IPS-18c (cell line): ENCODE measurements at regions not wholly inside any gene's neighbourhood (a gene's known extent, or its start where the extent isn't known, plus 50 kb on each side); places are given as distances from the start of the nearest gene placed in this dataset.

Experiments
- H3K4me3 ChIP-seq: 2 replicates; pipeline ENCODE4 v1.7.0; 2013; ENCODE audit warnings: low read depth, mild to moderate bottlenecking, low read length, moderate library complexity; ENCODE audit not compliant: insufficient read depth
- H3K9me3 ChIP-seq: one replicate; pipeline ENCODE4 v1.6.1; 2013; ENCODE audit warnings: mild to moderate bottlenecking, low read length, moderate library complexity; ENCODE audit not compliant: control insufficient read depth, insufficient read depth

DNA sequence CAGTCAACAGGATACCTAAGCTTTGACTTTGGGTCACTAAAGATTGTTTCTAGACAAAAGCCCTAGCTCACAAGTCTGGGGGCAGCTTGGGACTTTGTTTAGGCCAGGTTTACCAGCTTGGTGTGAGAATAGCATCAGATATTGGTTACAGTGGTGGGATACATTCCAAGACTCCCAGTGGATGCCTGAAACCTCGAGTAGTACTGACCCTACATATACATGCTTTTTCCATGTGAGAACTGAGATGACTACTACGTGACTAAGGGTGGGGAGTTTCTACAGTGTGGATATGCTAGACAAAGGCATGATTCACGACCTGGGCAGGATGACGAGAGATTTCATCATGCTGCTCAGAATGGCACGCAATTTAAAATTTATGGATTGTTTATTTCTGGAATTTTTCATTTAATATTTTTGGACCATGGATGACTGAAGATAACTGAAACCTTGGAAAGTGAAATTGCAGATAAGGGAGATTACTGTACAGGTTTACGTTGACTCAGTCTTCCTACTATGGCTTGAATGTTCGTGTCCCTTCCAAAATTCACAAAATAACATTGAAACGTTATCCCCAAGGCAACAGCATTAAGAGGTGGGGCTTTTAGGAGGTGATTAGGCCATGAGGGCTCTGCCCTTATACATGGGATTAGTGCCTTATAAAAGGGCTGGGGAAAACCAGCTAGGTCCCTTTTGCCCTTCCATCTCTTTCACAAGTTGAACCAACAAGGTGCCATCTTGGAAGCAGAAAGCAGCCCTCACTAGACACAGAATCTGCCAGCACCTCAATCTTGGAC, 50.2 kb upstream of the CTAGE1 start:
- Histone ChIP-seq H3K4me3 (no peak overlapping the region), H3K9me3 (no peaks in the 10 kb centered on the region)

DNA sequence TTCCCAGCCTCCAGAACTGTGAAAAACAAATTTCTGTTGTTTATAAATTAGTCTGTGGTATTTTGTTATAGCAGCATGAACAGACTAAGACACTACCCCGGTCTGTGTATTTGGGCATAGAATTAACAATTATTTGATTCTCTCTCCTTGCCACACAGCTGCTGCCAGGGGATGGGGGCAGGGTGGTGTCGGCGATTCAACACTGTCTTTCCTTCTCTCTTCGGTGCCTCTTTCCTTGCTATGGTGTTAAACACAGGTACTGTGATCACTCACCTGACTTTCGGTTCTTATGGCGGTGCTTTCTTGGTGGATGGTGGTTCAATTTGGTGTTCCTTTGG, 50.8 kb upstream of the CTAGE1 start:
- no peaks in the 10 kb centered on the region for H3K9me3 ChIP-seq
- H3K4me3 ChIP-seq, result no peak overlapping the region

DNA sequence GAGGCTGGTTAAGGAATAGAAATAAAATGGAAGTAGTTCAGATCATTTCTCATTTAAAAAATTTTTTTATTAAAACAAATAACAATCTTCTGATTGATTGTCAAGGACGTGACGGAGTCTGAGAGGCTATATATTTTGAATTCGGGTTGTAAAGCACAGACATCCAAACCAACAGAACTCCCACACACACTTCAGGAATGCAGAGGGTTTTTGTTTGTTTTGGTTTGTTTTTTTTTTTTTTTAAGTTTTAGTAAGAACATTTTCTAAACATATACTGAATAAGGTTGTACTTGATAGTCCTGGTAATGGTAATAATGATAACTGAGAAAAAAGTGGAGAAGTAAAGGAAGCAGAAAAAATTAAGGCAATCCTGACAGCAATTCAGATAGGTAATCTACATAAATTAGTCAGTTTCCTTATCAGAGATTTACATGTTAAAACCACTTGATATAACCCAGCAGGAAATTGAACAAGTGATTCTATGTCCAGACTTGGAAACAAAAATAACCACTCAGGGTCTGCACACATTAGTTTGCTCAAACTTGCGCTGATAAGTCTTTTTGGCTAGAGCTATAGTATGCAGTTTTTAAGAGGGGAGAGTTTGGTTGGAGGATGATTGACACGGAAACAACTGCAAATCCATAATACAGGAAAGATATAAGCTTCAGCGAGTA, 51.5 kb upstream of the CTAGE1 start:
- no peaks in the 10 kb centered on the region for H3K9me3 ChIP-seq
- no peak overlapping the region for H3K4me3 ChIP-seq

DNA sequence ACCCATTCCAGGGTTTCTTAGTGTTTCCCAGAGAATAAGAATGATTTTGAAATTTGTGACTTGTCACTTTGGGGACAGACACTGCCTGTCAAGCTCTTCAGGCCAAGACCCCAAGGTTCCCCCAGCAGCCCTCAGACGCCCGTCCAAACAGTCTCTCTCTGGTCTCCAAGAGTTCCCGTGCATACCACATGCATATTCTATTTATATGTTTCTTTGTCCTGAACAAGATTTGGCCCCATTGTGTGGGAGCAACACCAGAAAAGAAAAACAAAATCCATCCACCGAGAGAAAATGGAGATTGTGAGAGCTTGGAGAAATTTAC, 52.2 kb upstream of the CTAGE1 start:
- Histone ChIP-seq H3K4me3 (no peak overlapping the region), H3K9me3 (no peaks in the 10 kb centered on the region)

DNA sequence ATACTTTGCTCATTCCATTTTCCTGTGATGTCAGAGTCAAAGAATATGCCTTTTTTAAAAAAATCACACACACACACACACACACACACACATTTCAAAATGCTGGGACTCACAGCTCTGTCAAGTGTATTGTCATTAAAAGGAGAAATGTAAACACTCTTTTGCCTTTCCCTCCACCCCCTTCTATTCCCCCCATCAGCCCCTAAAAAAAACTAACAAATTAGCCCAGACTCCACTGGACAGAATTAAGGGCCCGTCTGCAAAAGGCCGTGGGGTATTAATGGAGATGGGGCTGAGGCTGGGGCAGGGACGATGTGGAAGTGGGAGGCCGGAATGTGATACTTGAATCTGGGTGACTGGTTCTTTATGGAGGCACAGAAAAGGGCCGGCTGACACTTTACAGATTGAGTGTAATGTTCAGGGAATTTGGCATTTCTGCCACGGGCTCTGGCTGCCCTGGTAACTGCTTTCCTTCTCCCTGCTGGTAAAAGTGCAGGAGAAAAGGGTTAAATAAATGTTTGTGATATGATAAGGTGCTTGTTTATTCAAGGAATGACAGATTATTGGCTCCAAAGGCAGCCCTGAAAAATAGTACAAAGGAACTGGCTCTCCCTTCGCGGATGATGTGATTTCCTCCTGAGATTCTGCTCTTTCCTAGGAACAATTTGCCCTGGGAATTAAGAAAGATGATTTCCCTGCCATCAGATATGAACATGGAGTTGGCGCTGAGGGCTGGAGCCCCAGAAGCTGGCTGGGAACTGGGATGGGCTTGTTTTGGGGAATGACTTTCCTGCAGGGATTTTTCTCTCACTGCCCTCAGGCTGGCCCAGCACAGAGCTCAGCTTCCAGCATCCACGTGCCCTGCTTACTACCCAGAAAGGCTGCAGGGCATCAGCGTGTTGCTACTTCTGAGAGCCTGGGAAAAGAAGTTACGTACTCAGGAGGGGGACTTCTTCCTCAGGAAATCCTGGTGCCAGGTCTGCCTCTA, 52.8 kb upstream of the CTAGE1 start:
- no peaks in the 10 kb centered on the region for H3K9me3 ChIP-seq
- no peak overlapping the region for H3K4me3 ChIP-seq

DNA sequence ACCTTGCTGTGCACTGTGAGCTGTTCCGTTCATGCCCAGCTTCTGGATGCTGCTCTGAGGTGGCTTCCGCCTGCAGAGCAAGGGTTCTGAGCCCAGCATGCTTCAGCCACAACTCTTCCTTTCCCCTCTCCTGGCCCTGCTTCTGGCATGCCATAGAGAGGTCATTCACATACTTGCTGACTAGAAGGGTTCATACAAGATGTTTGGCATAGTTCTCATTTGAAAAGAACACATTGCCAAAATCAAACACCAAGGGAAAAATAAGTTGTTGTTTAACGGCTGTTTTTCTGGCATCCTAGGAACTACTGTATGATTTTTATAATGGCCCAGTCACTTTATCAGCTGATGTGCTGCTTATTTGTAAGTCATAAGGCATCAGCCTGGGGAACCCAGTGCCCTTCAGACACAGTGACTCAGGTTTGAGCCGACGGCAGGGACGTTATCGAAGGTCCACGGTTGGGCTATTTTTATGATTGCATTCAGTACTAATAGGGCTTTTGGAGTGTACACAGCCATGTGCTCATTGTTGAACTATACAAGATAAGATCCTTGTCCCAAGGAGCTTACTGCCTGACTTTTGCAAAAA, 53.9 kb upstream of the CTAGE1 start:
- Histone ChIP-seq H3K4me3 (no peak overlapping the region), H3K9me3 (no peaks in the 10 kb centered on the region)

- Histone ChIP-seq H3K4me3 (no peak overlapping the region), H3K9me3 (no peaks in the 10 kb centered on the region)
Observed at GRCh38 chr18:22473366-22473765, 55.7 kb upstream of the CTAGE1 start.

GRCh38 chr18:22475426-22476100, 57.8 kb upstream of the CTAGE1 start:
- H3K9me3 ChIP-seq, result no peaks in the 10 kb centered on the region

DNA sequence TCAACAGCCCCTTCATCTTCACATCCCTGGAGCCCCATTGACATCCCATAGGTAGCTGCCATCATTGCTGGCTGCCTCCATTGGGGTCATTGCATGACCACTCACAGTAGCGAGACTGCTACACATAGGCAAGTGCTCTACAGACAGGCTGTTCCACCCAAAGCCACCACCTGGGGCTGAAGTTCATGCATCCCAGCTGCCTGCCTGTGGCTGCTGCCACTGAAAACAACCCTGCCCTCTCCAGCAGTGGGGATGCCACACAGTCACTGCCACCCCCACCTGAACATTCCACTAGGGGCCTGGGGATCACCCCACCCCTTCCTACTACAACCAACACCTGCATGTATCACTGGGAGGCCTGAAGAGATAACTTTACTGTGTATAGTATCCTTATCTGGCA, 59.5 kb upstream of the CTAGE1 start:
- H3K9me3 ChIP-seq, result no peaks in the 10 kb centered on the region
- no peak overlapping the region for H3K4me3 ChIP-seq

More at GRCh38 chr18:22475426-22476100, 57.8 kb upstream of the CTAGE1 start:
- no peak overlapping the region for H3K4me3 ChIP-seq

DNA sequence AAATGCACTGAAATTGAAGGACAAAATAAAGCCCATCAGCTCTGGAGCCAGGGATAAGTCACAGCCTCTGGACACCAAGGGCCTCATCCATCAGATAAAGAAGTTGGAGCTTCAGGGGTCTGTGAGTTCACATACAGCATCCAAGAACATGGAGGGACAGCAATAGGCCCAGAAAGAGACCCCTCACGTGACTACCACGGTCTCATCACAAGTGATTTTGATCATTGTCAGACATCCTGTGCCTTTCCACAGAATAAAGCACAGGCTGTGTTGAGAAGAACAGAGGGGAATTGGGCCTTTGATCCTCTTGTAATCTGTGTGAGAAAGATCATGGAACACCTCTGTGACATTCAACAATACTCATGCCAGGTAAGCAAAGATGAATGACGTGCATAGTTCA, 65.2 kb upstream of the CTAGE1 start:
- Histone ChIP-seq H3K9me3 (no peaks in the 10 kb centered on the region), H3K4me3 (no peak overlapping the region)

DNA sequence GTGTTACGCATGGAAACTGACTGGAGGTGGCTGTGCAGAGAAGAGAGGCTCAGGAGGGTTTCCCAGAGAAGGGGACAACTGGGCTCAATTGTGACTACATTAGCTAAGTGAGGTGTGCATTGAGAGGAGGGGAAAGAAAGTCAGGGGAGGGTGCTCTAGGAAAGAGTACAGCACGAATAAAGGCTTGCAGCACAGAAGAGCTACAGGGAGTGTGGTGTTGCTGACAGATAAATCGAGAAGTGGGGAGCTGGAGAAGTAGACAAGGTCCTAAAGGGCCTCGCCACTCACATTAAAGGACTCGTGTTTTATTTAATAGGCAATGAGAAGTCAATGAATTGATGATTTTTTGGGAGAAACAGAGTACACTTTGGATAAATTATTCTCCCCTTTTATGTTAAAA, 65.7 kb upstream of the CTAGE1 start:
- no peaks in the 10 kb centered on the region for H3K9me3 ChIP-seq
- no peak overlapping the region for H3K4me3 ChIP-seq

DNA sequence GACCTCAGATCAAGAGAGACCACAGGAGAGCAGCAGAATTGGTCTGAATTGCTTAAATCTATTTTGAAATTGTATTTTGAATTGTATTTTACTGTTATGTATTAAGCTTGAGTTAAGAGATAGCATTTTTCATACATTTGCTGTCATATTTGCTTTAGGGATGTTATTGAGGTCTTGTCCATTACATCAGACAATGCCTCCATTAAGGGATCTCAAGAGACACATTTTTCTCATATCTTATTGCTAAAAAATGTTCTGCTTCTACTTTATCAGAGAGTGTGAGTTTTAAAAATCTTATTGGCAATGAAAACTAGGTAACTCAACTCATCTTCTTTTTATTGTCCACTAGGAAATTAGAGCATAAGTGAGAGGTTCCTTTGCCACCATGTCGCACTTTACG, 66.8 kb upstream of the CTAGE1 start:
- no peaks in the 10 kb centered on the region for H3K9me3 ChIP-seq
- H3K4me3 ChIP-seq, result no peak overlapping the region

DNA sequence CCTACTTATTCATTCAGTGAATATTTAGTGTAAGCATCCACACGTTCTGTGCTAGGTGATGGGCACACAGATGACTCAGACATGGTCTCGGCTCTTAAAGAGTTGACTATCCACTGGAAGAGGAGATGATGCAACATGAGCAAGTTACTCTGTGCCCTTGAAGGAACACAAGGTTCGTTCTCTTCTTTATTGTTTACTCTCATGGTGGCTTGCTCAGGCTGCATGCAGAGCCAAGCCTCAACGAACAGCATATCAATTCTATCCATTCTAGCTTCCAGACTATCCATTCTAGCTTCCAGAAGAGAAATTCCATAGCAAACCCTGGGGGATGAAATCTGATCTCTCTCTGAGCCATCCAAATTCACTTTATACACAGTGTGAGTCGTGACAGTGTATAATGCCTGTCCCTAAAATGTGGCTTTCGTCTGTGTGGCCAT, 68.1 kb upstream of the CTAGE1 start:
- Histone ChIP-seq H3K9me3 (no peaks in the 10 kb centered on the region), H3K4me3 (no peak overlapping the region)

- no peaks in the 10 kb centered on the region for H3K9me3 ChIP-seq
- H3K4me3 ChIP-seq, result no peak overlapping the region
Observed at GRCh38 chr18:22486667-22487066, 69.0 kb upstream of the CTAGE1 start.

GRCh38 chr18:22488554-22488953, 70.8 kb upstream of the CTAGE1 start:
- H3K9me3 ChIP-seq, result no peaks in the 10 kb centered on the region

GRCh38 chr18:22489704-22490103, 72.0 kb upstream of the CTAGE1 start:
- Histone ChIP-seq H3K4me3 (no peak overlapping the region), H3K9me3 (no peaks in the 10 kb centered on the region)

More at GRCh38 chr18:22488554-22488953, 70.8 kb upstream of the CTAGE1 start:
- H3K4me3 ChIP-seq, result no peak overlapping the region

DNA sequence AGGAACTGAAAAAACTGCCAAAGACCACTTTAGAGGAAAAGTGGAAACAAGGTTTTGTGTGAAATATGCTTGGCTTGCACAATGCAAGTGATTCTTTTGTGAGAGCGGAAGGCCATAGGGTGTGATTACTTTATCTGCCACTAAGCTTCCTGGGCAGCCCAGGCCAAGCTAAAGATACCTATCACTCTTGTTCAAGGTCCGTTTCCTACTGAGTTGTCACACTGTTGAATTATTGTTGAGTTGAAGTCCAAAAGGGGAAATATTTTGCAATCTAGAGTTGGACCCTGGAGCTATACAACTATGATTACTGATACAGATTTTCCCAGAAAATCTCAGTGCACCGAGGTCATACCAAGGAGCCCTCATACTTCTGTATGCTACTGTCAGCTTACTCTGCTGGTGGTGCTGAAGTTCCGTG, 72.7 kb upstream of the CTAGE1 start:
- H3K4me3 ChIP-seq, result no peak overlapping the region
- no peaks in the 10 kb centered on the region for H3K9me3 ChIP-seq
